GM23338 (cell line): ENCODE measurements at regions not wholly inside any gene's neighbourhood (a gene's known extent, or its start where the extent isn't known, plus 50 kb on each side); places are given as distances from the start of the nearest gene placed in this dataset.

ENCODE experiments used
- ATAC-seq: fragments of 200-7000 bp; cut with Tn5 transposase; 3 replicates; pipeline ENCODE4 v1.9.1; 2020
- DNase-seq: peaks from one replicate; pipeline ENCODE4 v3.0.0-alpha.2; 2015; ENCODE audit warnings: low spot score
- H2AFZ ChIP-seq: fragments of 200-600 bp; sonication (generic); 2 replicates; pipeline ENCODE4 v1.8.0; 2016; ENCODE audit warnings: antibody characterized with exemption, mild to moderate bottlenecking, moderate library complexity
- H3F3A ChIP-seq: fragments of 200-600 bp; sonication (generic); replicated peaks from 2 replicates; pipeline ENCODE4 v1.8.0; 2017; ENCODE audit warnings: antibody characterized with exemption, mixed run types, low read depth
- H3K27ac ChIP-seq: fragments of 200-600 bp; sonication (generic); 2 replicates; pipeline ENCODE4 v1.6.1; 2016; ENCODE audit warnings: low read depth
- H3K27me3 ChIP-seq: fragments of 200-600 bp; sonication (generic); 2 replicates; pipeline ENCODE4 v1.8.0; 2016; ENCODE audit warnings: mild to moderate bottlenecking, mixed run types, moderate library complexity; ENCODE audit not compliant: insufficient read depth
- H3K36me3 ChIP-seq: fragments of 200-600 bp; sonication (generic); 2 replicates; pipeline ENCODE4 v1.8.0; 2016; ENCODE audit warnings: mild to moderate bottlenecking; ENCODE audit not compliant: insufficient read depth
- H3K4me1 ChIP-seq: fragments of 200-600 bp; sonication (generic); 2 replicates; pipeline ENCODE4 v1.8.0; 2016; ENCODE audit warnings: mild to moderate bottlenecking, moderate library complexity; ENCODE audit not compliant: insufficient read depth
- H3K4me2 ChIP-seq: fragments of 200-600 bp; sonication (generic); 2 replicates; pipeline ENCODE4 v1.7.1; 2017; ENCODE audit warnings: mixed run types
- H3K4me3 ChIP-seq: fragments of 200-600 bp; sonication (generic); 2 replicates; pipeline ENCODE4 v1.6.1; 2016; ENCODE audit warnings: mixed run types
- H3K79me2 ChIP-seq: fragments of 200-600 bp; sonication (generic); replicated peaks from 2 replicates; pipeline ENCODE4 v1.8.0; 2017; ENCODE audit warnings: mild to moderate bottlenecking; ENCODE audit not compliant: insufficient read depth
- H3K9me2 ChIP-seq: fragments of 200-600 bp; sonication (generic); 2 replicates; pipeline ENCODE4 v1.8.0; 2017; ENCODE audit not compliant: insufficient read depth
- H4K20me1 ChIP-seq: fragments of 200-600 bp; sonication (generic); replicated peaks from 2 replicates; pipeline ENCODE4 v1.8.0; 2017; ENCODE audit warnings: mild to moderate bottlenecking; ENCODE audit not compliant: insufficient read depth
- H3K27ac Mint-ChIP-seq: 2 replicates; pipeline ENCODE4 v1.8.0; 2020; ENCODE audit warnings: inconsistent platforms, mild to moderate bottlenecking, moderate library complexity, mixed read lengths
- H3K27me3 Mint-ChIP-seq: 3 replicates; pipeline ENCODE4 v1.8.0; 2022; ENCODE audit warnings: low read depth, mild to moderate bottlenecking, moderate library complexity, mixed read lengths, inconsistent platforms; ENCODE audit not compliant: insufficient read depth, poor library complexity
- H3K36me3 Mint-ChIP-seq: 3 replicates; pipeline ENCODE4 v1.8.0; 2021; ENCODE audit warnings: low read depth, mild to moderate bottlenecking, inconsistent platforms, moderate library complexity, mixed read lengths
- H3K4me1 Mint-ChIP-seq: 3 replicates; pipeline ENCODE4 v1.8.0; 2020; ENCODE audit warnings: mild to moderate bottlenecking, inconsistent platforms, mixed read lengths
- H3K4me3 Mint-ChIP-seq: 3 replicates; pipeline ENCODE4 v1.8.0; 2021; ENCODE audit warnings: moderate library complexity, mild to moderate bottlenecking, inconsistent platforms, mixed read lengths
- H3K9me3 Mint-ChIP-seq: 3 replicates; pipeline ENCODE4 v1.8.0; 2020; ENCODE audit warnings: moderate library complexity, mild to moderate bottlenecking, inconsistent platforms, mixed read lengths
- CREB1 ChIP-seq: fragments of 250-450 bp; sonication (Bioruptor Pico); IDR thresholded peaks from 2 replicates; pipeline ENCODE4 v1.5.0; 2020; ENCODE audit warnings: low read depth, mild to moderate bottlenecking, moderate library complexity
- EZH2 ChIP-seq: fragments of 200-600 bp; sonication (generic); IDR thresholded peaks from one replicate; pipeline ENCODE4 v1.8.0; 2017; ENCODE audit warnings: antibody characterized with exemption, mild to moderate bottlenecking, low read depth; ENCODE audit not compliant: unreplicated experiment
- EZH2phosphoT487 ChIP-seq: fragments of 200-600 bp; sonication (generic); IDR thresholded peaks from one replicate; pipeline ENCODE4 v1.8.1; 2018; ENCODE audit warnings: antibody characterized with exemption; ENCODE audit not compliant: unreplicated experiment
- JUNB ChIP-seq: IDR thresholded peaks from one replicate; pipeline ENCODE4 v1.6.1; 2016; ENCODE audit warnings: antibody characterized with exemption; ENCODE audit not compliant: unreplicated experiment
- NANOG ChIP-seq: IDR thresholded peaks from 2 replicates; pipeline ENCODE4 v1.6.1; 2016; ENCODE audit warnings: antibody characterized with exemption, borderline replicate concordance
- POLR2AphosphoS5 ChIP-seq: IDR thresholded peaks from 2 replicates; pipeline ENCODE4 v1.6.1; 2016; ENCODE audit warnings: antibody characterized with exemption, low read depth
- ZNF114 ChIP-seq: fragments of 250-450 bp; sonication (Bioruptor Pico); IDR thresholded peaks from 2 replicates; pipeline ENCODE4 v1.5.0; 2020; ENCODE audit warnings: mild to moderate bottlenecking, moderate library complexity
- ZNF331 ChIP-seq: fragments of 250-450 bp; sonication (Bioruptor Pico); IDR thresholded peaks from 2 replicates; pipeline ENCODE4 v1.5.0; 2020; ENCODE audit warnings: low read depth, mild to moderate bottlenecking, moderate library complexity
- TF ChIP-seq, protein P1 (sequence below), 2 experiments: fragments of 200-600 bp in 1 of 2; sonication (generic) in 1 of 2; conservative IDR thresholded peaks; 2 replicates each; pipeline versions ENCODE4 v1.5.1 to v1.6.1; 2016 to 2017; ENCODE audit warnings: antibody characterized with exemption in 2 of 2, low read depth in 2 of 2, mild to moderate bottlenecking in 2 of 2, moderate library complexity in 1 of 2
- TF ChIP-seq, protein P2 (sequence below): IDR thresholded peaks from 2 replicates; pipeline ENCODE4 v1.6.1; 2016; ENCODE audit warnings: antibody characterized with exemption
- TF ChIP-seq, protein P3 (sequence below): IDR thresholded peaks from one replicate; pipeline ENCODE4 v1.6.1; 2018; ENCODE audit warnings: antibody characterized with exemption; ENCODE audit not compliant: unreplicated experiment

DNA sequence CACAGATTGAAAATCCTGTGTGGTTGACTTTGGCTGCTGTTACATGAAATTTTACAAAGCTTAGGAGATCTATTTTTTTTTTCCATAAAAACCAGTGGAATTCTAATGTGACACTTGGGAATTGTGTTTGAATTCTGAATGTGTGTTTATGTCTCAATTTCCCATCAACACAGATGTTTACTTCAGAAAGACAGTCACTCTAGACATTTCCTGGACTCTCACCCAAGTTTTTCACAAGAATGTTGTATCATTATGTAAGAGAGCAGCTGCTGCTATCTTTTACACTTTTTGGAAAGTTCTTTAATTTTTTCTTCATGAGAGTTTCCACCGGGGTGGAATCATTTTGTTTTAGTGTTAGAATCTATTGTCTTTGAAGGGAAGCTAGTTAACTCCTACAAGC is 210.1 kb downstream of the GIPC2 start (continued):
- TF ChIP-seq, protein P1, sequence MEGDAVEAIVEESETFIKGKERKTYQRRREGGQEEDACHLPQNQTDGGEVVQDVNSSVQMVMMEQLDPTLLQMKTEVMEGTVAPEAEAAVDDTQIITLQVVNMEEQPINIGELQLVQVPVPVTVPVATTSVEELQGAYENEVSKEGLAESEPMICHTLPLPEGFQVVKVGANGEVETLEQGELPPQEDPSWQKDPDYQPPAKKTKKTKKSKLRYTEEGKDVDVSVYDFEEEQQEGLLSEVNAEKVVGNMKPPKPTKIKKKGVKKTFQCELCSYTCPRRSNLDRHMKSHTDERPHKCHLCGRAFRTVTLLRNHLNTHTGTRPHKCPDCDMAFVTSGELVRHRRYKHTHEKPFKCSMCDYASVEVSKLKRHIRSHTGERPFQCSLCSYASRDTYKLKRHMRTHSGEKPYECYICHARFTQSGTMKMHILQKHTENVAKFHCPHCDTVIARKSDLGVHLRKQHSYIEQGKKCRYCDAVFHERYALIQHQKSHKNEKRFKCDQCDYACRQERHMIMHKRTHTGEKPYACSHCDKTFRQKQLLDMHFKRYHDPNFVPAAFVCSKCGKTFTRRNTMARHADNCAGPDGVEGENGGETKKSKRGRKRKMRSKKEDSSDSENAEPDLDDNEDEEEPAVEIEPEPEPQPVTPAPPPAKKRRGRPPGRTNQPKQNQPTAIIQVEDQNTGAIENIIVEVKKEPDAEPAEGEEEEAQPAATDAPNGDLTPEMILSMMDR (conservative IDR thresholded peaks at IDR 0.05; ENCODE audit: low read depth in 2 of 2): no peak
- TF ChIP-seq EZH2phosphoT487: no peak
- no peak for TF ChIP-seq JUNB
- no peak for TF ChIP-seq ZNF114 (CRISPR knock-in tag)
- no peak for TF ChIP-seq CREB1 (CRISPR knock-in tag)
- TF ChIP-seq NANOG: no peak
- TF ChIP-seq EZH2: no peak
- TF ChIP-seq ZNF331 (CRISPR knock-in tag): no peak

DNA sequence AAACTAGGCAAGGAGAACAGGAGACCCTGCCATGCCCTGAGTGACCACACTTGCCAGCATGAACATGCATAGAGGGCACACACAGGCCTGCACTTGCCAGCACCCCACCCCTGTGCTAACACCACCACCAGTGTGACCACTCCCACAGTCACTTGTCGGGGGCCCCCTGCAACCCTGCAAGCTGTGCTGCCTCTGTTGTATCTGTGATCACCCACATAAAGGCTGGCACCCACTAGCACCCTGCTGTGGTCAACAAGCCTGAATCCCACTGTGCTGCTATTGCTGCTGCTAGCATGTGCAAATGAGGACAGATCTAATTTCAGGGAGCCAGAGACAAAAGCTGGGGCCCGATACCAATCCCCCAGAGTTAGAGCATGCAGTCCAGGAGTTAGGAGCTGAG is 217.7 kb downstream of the GIPC2 start:
- DNase-seq (no peak), ATAC-seq (peak; percentile 64)
- H3K27me3 Mint-ChIP-seq: peaks cover 1% of the 10 kb centered on the region

More for the DNA sequence above, 217.7 kb downstream of the GIPC2 start:
- Histone ChIP-seq H3K27ac (no peak overlapping the region), H3F3A (no peaks in the 10 kb centered on the region), H3K36me3 (no peaks in the 10 kb centered on the region), H2AFZ (no peak overlapping the region), H3K9me2 (no peaks in the 10 kb centered on the region), H3K4me1 (peaks cover 7% of the 10 kb centered on the region), H3K4me3 (no peak overlapping the region), H3K4me2 (peak overlapping the region; percentile 59), H4K20me1 (no peaks in the 10 kb centered on the region), H3K79me2 (no peaks in the 10 kb centered on the region), H3K27me3 (peaks cover 31% of the 10 kb centered on the region)
- H3K4me1 Mint-ChIP-seq: peaks cover 10% of the 10 kb centered on the region
- no peaks in the 10 kb centered on the region for H3K9me3 Mint-ChIP-seq
- no peak for TF ChIP-seq EZH2phosphoT487
- no peak for TF ChIP-seq NANOG
- TF ChIP-seq EZH2: no peak
- TF ChIP-seq, protein P2, sequence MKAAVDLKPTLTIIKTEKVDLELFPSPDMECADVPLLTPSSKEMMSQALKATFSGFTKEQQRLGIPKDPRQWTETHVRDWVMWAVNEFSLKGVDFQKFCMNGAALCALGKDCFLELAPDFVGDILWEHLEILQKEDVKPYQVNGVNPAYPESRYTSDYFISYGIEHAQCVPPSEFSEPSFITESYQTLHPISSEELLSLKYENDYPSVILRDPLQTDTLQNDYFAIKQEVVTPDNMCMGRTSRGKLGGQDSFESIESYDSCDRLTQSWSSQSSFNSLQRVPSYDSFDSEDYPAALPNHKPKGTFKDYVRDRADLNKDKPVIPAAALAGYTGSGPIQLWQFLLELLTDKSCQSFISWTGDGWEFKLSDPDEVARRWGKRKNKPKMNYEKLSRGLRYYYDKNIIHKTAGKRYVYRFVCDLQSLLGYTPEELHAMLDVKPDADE: no peak
- no peak for TF ChIP-seq POLR2AphosphoS5
- TF ChIP-seq, protein P3, sequence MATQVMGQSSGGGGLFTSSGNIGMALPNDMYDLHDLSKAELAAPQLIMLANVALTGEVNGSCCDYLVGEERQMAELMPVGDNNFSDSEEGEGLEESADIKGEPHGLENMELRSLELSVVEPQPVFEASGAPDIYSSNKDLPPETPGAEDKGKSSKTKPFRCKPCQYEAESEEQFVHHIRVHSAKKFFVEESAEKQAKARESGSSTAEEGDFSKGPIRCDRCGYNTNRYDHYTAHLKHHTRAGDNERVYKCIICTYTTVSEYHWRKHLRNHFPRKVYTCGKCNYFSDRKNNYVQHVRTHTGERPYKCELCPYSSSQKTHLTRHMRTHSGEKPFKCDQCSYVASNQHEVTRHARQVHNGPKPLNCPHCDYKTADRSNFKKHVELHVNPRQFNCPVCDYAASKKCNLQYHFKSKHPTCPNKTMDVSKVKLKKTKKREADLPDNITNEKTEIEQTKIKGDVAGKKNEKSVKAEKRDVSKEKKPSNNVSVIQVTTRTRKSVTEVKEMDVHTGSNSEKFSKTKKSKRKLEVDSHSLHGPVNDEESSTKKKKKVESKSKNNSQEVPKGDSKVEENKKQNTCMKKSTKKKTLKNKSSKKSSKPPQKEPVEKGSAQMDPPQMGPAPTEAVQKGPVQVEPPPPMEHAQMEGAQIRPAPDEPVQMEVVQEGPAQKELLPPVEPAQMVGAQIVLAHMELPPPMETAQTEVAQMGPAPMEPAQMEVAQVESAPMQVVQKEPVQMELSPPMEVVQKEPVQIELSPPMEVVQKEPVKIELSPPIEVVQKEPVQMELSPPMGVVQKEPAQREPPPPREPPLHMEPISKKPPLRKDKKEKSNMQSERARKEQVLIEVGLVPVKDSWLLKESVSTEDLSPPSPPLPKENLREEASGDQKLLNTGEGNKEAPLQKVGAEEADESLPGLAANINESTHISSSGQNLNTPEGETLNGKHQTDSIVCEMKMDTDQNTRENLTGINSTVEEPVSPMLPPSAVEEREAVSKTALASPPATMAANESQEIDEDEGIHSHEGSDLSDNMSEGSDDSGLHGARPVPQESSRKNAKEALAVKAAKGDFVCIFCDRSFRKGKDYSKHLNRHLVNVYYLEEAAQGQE: no peak
- H3K36me3 Mint-ChIP-seq: no peaks in the 10 kb centered on the region
- no peak overlapping the region for H3K4me3 Mint-ChIP-seq
- no peak overlapping the region; the same call in 1 of the 2 replicates for H3K27ac Mint-ChIP-seq
